HG03469 (cell line): ENCODE measurements at regions not wholly inside any gene's neighbourhood (a gene's known extent, or its start where the extent isn't known, plus 50 kb on each side); places are given as distances from the start of the nearest gene placed in this dataset.
"Not testable (repeated sequence)": the region's sequence is repeated elsewhere in the genome, so short reads cannot be mapped to it uniquely, and the experiment has no call there.

Experiments used
- ATAC-seq: cut with Tn5 transposase; IDR thresholded peaks from one replicate; pipeline ENCODE4 v1.9.1; 2021; ENCODE audit warnings: mild to moderate bottlenecking, moderate library complexity, moderate number of reproducible peaks; ENCODE audit not compliant: unreplicated experiment

DNA sequence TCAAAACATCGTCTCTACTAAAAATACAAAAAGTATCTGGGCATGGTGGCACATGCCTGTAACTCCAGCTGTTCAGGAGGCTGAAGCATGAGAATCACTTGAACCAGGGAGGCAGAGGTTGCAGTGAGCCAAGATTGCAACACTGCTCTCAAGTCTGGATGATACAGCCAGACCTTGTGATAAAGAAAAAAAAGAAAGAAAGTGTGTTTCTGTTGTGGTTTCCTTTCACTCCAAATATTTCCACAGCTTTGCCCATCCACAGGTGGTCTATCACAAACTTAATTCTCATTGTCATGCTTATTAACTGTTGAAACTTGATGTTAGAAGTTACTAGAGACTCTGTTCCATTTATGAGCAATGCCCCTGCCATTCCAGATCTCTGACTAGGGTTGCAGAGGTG is 316.0 kb upstream of the SEMA3C start:
- ATAC-seq = no peak

DNA sequence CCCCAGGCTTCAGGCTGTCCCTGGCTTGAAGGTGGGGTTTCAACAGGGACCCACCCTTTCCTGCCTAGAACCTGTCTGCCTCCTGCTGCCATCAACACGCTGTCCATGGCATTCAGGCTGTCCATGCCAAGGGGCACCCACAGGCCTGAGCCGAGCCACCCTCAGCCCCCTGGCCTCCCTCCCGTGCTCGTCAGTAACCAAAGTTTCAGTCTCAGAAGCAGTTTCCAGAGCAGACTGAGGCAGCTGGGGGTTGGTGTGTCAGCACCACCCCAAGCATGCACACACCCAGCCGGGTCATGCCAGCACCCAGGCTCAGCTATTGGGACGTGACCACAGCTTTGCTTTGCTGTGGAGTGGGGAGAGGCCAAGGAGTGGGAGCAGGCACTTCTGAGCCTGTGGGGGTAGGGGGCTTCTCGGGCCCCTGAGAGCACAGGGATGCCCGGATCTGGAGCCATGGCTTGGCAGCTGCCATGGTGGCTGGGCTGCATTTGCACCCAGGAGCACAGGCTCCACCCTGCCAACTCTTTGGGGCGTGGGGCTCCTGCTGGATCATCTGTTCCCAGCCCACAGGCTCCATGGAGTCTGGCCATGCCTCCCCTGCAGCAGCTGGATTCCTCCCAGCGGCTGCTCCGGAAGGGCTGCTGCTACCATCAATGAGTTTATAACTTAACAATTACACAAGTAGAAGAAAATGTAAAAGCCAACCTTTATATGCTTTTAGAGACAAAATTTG is 314.5 kb upstream of the SEMA3C start:
- ATAC-seq = no peak

DNA sequence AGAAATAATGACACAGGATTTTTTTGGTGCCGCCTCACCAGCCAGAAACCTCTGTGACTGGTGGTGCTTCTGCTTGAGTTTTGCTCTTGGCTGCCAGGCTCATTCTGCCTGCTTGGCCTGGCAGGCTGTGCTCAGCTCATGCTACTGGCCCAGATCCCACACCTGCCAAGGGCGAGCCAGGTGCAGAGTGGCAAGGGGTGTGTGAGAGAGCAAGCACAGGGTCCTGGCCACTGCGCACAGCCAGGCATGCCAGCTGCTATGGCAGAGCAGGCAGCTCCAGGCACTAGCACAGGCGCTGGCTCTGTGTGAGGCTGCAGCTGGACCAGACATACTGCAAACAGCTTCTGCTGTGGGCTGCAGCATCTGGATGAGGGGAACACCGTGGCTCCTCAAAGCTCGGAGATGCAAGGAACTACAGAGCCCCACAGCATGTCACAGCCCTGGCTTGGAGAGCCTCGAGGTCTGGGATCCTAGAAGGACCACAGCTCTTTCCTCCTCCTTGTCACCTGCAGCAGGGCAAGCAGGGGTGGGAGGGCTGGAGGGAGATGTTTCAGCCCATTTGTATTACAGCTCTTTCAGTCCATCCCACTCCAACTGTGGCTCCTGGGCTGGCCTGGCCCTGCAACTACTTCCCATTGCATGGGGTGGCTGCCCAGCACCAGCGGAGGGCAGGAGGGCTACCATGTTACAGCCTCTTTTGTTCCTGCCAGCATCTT is 313.4 kb upstream of the SEMA3C start:
- no peak for ATAC-seq

DNA sequence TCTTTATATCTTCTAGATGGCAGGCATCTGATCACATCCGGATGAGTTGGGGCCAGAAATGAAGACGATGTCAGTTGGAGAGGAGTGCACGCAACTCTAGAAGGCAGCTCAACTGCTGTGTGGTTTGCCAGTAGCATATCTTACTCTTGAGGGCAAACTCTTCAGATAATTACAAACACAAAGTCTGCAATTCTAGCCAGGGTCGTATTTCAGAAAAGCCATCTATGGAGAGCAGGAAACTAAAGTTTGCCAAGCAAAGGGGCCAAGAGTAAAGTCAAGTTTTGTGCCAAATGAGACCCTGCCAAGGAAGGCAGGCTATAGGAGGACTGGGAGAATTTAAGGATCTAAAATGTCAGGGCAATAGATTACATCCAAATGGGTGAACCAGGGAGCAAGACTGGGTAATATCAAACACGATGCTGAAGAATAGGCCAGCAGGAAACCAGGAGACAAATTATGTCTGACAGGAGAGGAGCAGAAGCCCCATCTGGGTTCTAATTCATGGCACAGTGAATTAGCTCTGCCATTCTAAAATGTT is 312.5 kb upstream of the SEMA3C start:
- ATAC-seq = no peak

DNA sequence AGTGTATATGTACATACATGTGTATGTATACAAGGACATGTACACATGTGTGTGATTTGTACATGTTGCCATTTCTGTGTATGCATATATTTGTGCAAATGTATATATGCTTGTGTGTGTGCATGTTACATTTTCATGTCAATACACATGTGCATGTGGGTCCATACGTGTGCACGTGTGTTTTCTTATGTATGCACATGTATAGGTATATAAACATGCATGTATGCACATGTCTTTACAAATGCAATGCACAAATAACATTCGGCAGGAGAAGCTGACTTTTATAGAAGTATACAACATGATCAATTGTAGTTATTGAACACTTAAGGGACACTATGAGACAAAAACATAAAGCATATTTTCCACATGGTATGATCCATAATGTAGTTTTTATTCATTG is 307.4 kb upstream of the SEMA3C start:
- no peak for ATAC-seq

DNA sequence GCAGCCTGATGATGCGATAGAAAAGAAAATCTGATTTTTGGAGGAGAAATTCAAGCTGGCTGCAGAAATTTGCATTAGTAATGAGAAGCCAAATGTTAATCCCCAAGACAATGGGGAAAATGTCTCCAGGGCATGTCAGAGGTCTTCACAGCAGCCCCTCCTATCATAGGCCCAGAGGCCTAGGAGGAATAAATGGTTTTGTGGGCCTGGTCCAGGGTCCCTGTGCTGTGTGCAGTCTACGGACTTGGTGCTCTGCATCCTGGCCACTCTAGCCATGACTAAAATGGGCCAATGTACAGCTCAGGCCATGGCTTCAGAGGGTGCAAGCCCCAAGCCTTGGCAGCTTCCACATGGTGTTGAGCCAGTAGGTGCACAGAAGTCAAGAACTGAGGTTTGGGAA is 303.8 kb upstream of the SEMA3C start:
- ATAC-seq = not testable (repeated sequence)

DNA sequence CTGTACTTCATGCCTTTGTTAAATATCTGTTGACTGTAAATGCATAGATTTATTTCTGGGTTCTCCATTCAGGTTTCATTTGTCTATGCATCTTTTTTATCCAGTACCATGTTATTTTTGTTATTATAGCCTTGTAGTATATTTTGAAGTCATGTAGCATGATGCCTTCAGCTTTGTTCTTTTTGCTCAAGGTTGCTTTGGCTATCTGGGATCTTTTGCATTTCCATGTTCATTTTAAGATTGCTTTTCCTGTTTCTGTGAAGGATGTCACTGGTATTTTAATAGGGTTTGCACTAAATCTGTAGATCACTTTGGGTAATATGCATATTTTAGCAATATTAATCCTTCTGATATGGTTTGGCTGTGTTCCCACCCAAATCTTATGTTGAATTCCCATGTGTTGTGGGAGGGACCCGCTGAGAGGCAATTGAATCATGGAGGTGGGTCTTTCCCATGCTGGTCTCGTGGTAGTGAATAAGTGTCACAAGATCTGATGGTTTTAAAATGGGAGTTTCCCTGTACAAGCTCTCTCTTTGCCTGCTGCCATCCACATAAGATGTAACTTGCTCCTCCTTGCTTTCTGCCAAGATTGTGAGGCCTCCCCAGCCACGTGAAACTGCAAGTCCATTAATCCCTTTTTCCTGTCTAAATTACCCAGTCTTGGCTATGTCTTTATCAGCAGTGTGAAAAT is 302.8 kb upstream of the SEMA3C start:
- ATAC-seq = no peak

DNA sequence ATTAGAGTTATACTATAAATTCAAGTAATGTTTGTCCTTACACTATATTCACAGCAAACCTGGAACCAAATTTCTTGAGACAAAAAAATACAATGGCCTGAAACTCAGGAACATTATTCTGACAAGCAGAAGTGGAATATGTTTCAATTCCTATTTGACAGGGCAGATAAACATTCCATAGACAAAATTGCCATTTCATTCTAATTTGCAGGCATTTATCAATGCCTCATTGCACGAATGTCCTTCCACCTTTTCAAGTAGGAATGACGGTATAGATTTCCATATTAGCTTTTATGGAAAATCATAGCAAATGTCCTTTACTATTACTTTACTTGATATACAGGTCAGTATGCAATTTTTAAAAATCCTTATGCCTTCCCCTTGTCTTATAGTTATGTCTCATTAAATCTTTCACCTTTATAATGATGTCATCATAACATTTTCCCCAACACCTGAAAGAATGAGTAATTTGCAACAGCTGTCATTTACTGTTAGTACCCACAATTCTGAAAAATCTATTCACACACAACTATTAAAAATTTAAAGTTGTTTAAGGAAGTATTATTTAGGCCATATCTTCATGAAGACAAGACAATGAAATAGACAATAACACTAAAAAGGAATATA is 299.7 kb upstream of the SEMA3C start:
- ATAC-seq = no peak

DNA sequence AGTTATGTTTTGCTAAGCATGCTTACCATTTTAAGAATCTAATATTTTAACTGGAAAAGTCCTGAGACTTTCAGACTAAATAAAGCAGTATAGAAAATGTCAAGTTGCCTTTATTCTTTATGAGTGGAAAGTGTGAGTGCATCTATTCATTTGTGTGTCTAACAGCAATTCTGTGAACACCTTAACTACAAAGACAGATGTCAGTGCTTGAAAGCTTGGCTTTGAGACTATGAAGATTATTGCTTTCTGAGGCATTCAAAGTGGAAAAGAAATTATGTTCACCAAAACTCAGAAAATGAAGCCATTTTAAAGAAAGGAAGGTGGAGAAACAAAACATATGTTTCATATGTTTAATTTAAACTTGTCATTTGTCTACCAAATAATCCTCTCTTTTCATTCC is 294.5 kb upstream of the SEMA3C start:
- no peak for ATAC-seq

DNA sequence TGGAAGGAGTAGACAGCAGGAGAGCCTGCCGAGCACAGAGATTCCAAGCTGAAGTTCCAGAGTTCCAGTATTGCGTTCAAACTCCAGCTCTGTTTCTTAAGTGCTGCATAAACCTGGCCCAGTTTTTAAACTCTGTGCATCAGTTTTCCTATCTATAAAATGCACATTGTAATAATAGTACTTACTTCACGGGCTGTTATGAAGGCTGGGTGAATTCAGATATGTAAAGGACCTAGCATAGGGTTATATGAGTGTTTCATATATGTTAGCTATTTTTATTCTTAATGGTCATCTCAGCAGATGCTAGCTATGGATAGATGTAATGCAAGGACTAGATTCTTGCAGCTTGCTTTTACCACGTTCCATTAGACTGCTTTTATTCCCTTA is 293.1 kb upstream of the SEMA3C start:
- no peak for ATAC-seq

DNA sequence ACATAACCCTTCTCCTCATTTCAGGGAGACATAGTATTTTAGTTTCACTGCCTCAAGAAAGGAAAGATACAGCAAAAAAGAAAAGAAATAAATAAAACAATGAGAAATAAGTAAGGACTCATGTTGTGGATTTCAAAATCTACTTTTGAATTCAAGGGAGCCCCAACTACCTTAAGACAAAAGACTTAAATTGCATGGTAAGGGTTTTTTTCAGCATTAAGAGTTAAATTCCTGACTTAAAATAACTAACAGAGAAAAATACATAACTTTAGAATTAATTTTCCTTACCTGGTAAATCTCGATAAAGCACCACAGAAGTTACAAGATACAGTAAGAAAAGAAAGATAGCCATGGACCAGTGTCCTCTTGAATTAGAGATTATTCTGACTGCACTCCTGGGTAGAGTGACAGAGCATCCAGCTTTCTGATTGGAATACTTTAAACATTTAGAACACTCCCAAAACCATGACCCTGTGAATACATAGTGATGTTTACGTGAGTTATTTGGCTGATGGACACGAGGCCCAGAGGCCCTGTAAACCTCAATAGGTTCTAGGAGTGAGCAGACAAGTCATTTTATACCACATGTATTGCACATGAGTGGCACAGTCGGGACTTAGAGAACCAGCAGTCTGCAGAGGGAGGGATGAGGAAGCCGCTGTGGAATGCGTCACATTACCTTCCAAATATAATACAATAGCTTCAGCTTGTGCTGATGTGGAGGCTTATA is 292.5 kb upstream of the SEMA3C start:
- ATAC-seq = no peak

DNA sequence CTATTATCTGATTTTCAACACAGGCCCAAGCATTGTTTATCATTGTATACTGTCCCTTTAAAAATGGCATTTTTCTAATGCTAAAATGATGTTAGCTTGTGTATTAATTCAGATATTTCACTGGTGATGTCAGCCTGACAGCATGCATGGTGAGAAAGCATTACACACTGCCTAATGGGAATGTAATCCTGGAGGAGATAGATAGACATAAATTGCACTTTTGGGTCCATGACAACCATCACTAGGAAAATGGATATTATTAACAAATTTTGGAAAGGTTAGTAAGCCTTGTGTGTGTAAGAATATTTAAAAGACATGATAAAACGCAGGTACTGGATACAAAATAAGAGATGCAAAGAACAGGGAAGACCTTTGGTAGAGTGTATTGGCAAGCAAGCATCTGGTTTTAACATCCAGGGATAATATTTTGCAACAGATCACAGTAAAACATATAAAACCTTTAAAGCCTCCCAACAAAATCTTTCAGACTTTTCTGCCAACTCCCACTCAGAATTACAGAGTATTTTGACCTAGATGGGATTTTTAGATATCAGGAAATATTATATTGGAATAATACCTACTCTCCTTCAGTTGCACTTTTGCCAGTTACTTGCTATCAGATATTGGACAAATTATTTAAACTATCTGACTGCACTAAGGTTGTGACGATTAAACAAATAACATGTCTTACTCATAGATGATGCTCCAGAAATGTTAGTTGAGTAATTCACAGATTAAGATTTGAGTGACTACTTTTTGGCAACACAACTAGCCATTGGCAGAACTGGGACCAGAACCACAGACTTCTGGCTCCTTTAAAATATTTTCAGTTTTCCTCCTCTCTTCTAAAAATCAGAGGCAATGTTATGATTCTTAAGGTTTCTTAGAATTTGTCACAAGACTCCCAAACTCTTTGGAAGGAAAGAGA is 291.6 kb upstream of the SEMA3C start:
- no peak for ATAC-seq

DNA sequence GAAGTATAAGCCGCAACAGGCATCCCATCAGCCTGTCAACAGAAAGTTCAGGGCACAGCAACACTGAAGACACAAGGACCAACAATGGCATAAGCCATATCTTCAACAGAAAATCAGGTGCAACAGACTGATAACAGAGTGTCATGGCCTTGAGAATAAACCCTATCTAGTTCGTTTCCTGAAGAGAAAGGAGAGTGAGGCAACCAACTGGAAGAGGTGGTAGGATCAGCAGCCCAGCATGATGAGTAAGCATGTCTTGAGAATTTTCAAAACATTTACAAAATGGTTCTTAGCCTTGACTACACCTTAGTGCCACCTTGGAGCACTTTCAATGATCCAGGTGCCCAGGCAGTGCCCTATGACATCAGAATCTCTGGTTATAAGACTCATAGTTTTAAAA is 290.2 kb upstream of the SEMA3C start:
- no peak for ATAC-seq

DNA sequence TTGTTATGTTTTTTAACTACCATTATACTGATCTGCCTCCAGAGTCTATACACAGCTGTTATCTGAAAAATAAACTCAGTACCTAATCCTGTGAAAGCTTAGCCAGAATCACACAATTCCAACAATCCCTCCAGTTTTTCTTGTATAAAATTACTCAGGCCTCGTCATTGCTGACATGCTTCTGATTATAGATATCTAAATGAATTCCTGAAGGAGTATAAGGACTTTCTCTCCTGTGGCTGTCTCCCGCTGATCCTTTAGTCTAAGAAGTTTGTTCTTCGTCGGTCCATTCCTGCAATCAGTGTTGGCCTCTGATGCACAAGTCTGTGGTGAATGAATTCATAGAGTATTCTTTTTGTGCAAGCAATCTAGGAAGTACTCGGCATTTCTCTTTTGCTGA is 288.9 kb upstream of the SEMA3C start:
- ATAC-seq = no peak

DNA sequence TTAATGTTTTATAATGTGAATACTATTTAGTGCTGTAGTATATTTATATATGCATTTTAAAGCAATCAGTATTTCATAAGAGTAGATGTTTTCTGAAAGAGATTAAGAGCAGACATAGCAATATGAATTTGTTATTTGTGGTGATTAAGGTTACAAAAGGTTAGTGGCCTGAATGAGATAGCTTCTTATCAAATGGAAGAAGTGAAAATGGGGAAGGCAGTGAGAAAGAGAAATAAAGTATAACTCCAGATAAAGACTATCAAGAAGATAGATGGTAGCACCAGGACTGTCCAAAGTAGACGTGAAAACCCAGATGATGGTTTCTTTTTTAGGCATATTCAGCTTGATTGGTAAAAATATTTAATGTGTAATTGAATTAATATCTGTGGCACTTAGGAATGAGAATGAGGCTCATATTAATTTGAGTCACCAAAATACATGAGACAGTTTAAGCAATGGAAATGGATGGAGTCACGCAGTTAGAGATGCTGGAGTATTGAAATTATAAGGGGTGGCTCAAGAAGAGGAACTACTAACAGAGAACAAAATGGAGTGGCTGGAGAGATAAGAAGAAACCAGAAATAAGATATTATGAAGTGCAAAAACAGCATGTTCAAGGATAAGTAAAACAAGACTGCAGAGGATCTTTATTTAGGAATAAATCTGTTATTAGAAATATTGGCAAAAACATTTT is 288.0 kb upstream of the SEMA3C start:
- no peak for ATAC-seq

DNA sequence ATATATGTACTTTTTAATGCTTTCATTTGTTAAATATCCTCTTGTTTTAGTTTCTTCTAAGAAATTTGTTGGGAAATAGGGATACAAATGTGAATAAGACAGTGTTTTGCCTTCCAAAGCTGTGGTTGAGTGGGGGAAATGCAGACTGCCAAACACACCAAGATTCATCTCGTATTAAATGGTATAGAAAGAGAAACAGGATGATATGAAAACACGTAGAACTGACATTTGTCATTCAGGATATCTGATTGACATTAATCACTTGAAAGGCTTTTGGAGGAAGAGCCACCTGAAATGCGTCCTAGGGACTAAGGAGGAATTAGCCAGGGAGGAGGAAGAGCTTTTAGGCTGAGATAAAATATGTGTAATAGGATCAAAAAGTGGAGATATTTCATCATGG is 287.4 kb upstream of the SEMA3C start:
- no peak for ATAC-seq

DNA sequence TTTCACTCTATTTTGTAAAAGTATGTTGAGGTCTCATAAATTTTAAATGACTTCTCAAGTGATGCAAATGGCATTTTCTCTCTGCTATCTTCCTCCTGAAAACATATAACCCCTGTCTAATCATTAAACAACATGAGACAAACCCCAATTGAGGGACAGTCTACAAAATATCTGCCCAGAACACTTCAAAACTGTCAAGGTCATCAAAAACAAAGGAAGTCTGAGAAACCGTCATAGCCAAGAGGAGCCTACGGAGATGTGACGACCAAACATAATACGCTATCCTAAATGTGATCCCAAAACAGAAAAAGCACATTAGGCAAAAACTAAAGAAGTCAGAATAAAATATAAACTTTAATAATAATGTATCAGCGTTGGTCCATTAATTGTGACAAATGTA is 282.3 kb upstream of the SEMA3C start:
- ATAC-seq = no peak

DNA sequence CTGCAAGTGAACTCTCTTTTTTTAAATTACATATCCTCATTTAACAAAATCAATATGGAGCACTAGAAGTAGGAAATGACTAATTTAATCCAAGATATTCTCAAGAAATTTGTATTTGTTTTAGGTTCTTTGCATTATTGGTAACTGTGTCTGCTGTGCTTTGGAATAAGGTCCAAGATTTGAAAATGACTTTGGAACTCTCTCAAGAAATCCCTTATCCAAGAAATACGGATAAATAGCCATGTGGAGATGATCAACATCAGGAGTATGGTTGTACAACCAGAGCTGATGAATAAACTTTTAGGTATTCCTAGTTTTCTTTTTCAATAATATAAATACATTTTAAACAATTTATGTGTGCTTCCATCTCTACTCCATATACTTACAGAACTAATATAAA is 279.9 kb upstream of the SEMA3C start:
- no peak for ATAC-seq

DNA sequence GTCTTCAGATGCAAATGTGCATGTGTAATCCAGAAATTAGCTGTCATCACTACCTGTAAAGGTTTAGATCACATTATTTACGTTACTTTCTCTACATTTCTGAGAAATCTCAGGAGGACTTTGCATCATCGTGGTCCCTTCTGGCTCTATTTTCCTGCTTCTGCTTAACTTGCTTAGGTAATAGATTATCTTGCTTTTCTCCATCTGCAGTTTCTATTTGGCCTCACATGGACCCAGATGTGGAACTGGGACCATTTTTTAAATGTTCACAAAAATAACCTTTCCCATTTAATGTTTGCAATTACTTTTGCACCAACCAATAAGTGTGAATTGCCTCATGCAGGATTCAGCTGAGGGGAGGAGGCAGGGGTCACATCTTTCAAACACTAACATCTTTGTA is 278.4 kb upstream of the SEMA3C start:
- ATAC-seq = no peak
